NCI-H1092 (cell line): ENCODE measurements at regions not wholly inside any gene's neighbourhood (a gene's known extent, or its start where the extent isn't known, plus 50 kb on each side); places are given as distances from the start of the nearest gene placed in this dataset.

Experiments
- DNase-seq: peaks from one replicate; lab custom pipeline; 2025; lab: John Stamatoyannopoulos, UW

GRCh38 chr2:172230889-172231401 lies 128.2 kb upstream of the DLX2 start:
- no peak for DNase-seq

GRCh38 chr2:172231508-172231907 lies 128.8 kb upstream of the DLX2 start:
- DNase-seq = no peak

- no peak for DNase-seq
Observed at GRCh38 chr2:172232708-172233396, 130.2 kb upstream of the DLX2 start.

- no peak for DNase-seq
Observed at GRCh38 chr2:172233987-172234715, 131.5 kb upstream of the DLX2 start.

- peak; percentile 49 for DNase-seq
Observed at GRCh38 chr2:172234716-172235691, 132.3 kb upstream of the DLX2 start.

GRCh38 chr2:172239944-172240590 lies 137.4 kb upstream of the DLX2 start:
- DNase-seq = no peak

GRCh38 chr2:172241222-172241621 lies 138.5 kb upstream of the DLX2 start:
- DNase-seq = no peak

- no peak for DNase-seq
Observed at GRCh38 chr2:172242471-172242870, 139.8 kb upstream of the DLX2 start.

- DNase-seq = no peak
Observed at GRCh38 chr2:172242961-172243360, 140.3 kb upstream of the DLX2 start.

- DNase-seq = no peak
Observed at GRCh38 chr2:172244419-172245130, 141.9 kb upstream of the DLX2 start.

GRCh38 chr2:172246649-172247048 lies 143.9 kb upstream of the DLX2 start:
- no peak for DNase-seq

- DNase-seq = no peak
Observed at GRCh38 chr2:172247203-172247602, 144.5 kb upstream of the DLX2 start.

GRCh38 chr2:172248381-172248780 lies 145.7 kb upstream of the DLX2 start:
- DNase-seq = no peak

- no peak for DNase-seq
Observed at GRCh38 chr2:172248785-172249187, 146.1 kb upstream of the DLX2 start.

- no peak for DNase-seq
Observed at GRCh38 chr2:172249334-172249733, 146.6 kb upstream of the DLX2 start.

- DNase-seq = no peak
Observed at GRCh38 chr2:172249986-172250385, 147.3 kb upstream of the DLX2 start.

GRCh38 chr2:172251231-172251630 lies 148.5 kb upstream of the DLX2 start:
- DNase-seq = no peak

- DNase-seq = no peak
Observed at GRCh38 chr2:172252154-172252553, 149.5 kb upstream of the DLX2 start.

GRCh38 chr2:172253190-172254052 lies 150.7 kb upstream of the DLX2 start:
- DNase-seq = no peak

- no peak for DNase-seq
Observed at GRCh38 chr2:172256886-172257285, 154.2 kb upstream of the DLX2 start.
